ENCODE measurements at regions not wholly inside any gene's neighbourhood (a gene's known extent, or its start where the extent isn't known, plus 50 kb on each side); places are given as distances from the start of the nearest gene placed in this dataset.
"Not testable (repeated sequence)": the region's sequence is repeated elsewhere in the genome, so short reads cannot be mapped to it uniquely, and the experiment has no call there.

DNA sequence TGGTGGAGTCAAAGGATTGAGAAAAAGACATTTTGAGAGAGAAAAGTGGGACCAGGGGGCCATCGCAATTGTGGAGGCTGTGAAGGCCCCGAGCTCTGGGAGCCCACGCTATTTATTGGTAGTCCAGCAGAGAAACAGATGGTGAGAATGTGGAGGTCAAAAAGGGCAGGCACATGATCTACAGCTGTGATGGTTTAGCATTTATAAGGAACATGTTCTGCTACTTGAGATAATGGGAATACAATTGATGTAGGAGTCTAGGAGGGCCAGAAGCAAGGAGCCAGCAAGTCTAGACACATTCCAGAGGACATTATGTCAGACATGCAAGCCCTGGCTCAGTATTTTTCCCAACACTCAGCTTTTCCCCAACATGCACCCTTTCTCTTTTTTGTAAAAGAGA is 283.4 kb upstream of the MTPN start:
- H3K4me1 ChIP-seq (ENCODE audit: control insufficient read depth, extremely low read depth, insufficient read depth, low read length); H3K4me3 ChIP-seq (replicated peaks in 1 of 3; ENCODE audit: insufficient read depth in 1 of 3, low read depth in 1 of 3, low read length in 3 of 3); H3K79me2 ChIP-seq (ENCODE audit: control insufficient read depth, insufficient read depth, low read length); H3K9me3 ChIP-seq (replicated peaks; ENCODE audit: control insufficient read depth, insufficient read depth, low read length); intact Hi-C loops (cut with micrococcal nuclease); H3K36me3 ChIP-seq (ENCODE audit: control insufficient read depth in 2 of 2, extremely low read depth in 1 of 2, insufficient read depth in 2 of 2, low read length in 2 of 2); dilution Hi-C loops (cut with MboI; ENCODE audit: extremely low pct_ligation_motif_present, low sequenced_read_pairs); POLR2A ChIA-PET; H3K27me3 ChIP-seq (ENCODE audit: control insufficient read depth in 2 of 2, insufficient read depth in 2 of 2, low read length in 2 of 2); H2AFZ ChIP-seq (ENCODE audit: low read depth, low read length); H4K20me1 ChIP-seq (replicated peaks; ENCODE audit: control insufficient read depth, extremely low read depth, insufficient read depth, low read length); H3K9ac ChIP-seq (replicated peaks; ENCODE audit: extremely low read depth, insufficient read depth, low read length); FAIRE-seq; H3K4me2 ChIP-seq (ENCODE audit: insufficient read depth, low read length); H3K27ac ChIP-seq (ENCODE audit: insufficient read depth, low read depth, low read length); H3K9me1 ChIP-seq (replicated peaks; ENCODE audit: control insufficient read depth, extremely low read depth, insufficient read depth, low read length); DNase-seq (ENCODE audit: low read depth, low spot score); CTCF ChIA-PET; BruUV-seq (replicated peaks): not testable (repeated sequence)

DNA sequence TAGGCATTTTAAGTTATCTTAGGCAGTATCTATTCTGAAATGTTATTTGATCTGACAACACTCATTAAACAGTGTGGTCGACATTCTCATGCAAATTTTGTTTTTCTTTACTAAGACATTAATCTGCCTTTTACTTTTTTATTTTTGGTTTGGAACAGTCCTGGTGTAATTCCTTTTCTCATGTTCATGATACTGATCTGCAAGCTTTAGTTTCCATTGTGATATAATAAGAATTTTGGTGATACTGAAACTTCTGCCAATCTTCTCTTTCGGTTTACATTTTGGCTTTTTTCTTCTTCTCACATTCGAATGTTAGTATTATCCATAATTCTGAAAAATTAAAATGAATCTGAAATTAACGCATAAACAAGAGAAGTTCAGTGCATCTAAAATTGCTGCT is 281.9 kb upstream of the MTPN start:
- dilution Hi-C loops (cut with MboI; ENCODE audit: extremely low pct_ligation_motif_present, low sequenced_read_pairs): no loop called here
- no peaks in the 10 kb centered on the region for H3K4me1 ChIP-seq (ENCODE audit: control insufficient read depth, extremely low read depth, insufficient read depth, low read length)
- H4K20me1 ChIP-seq (replicated peaks; ENCODE audit: control insufficient read depth, extremely low read depth, insufficient read depth, low read length): no peaks in the 10 kb centered on the region
- no peaks in the 10 kb centered on the region for H3K79me2 ChIP-seq (ENCODE audit: control insufficient read depth, insufficient read depth, low read length)
- H3K4me2 ChIP-seq (ENCODE audit: insufficient read depth, low read length): no peak overlapping the region
- ChIA-PET POLR2A (no interaction called here), CTCF (no interaction called here)
- no peak overlapping the region for H2AFZ ChIP-seq (ENCODE audit: low read depth, low read length)
- intact Hi-C loops (cut with micrococcal nuclease): no loop called here
- no peak overlapping the region for H3K27ac ChIP-seq (ENCODE audit: insufficient read depth, low read depth, low read length)
- H3K9ac ChIP-seq (replicated peaks; ENCODE audit: extremely low read depth, insufficient read depth, low read length): no peak overlapping the region
- no peaks in the 10 kb centered on the region for H3K36me3 ChIP-seq (ENCODE audit: control insufficient read depth in 2 of 2, extremely low read depth in 1 of 2, insufficient read depth in 2 of 2, low read length in 2 of 2)
- FAIRE-seq (no peak), DNase-seq (ENCODE audit: low read depth, low spot score) (no peak)
- no peak overlapping the region for H3K4me3 ChIP-seq (replicated peaks in 1 of 3; ENCODE audit: insufficient read depth in 1 of 3, low read depth in 1 of 3, low read length in 3 of 3)
- TF ChIP-seq POLR2A (IDR thresholded peaks at IDR 0.05; ENCODE audit: low read depth, low read length) (no peak), CTCF (IDR thresholded peaks at IDR 0.05; ENCODE audit: extremely low read depth in 1 of 2, insufficient read depth in 1 of 2, low read depth in 1 of 2, low read length in 2 of 2) (no peak), MAX (IDR thresholded peaks at IDR 0.05; ENCODE audit: insufficient read depth, insufficient read length) (no peak), GATA2 (IDR thresholded peaks at IDR 0.05; ENCODE audit: insufficient read depth, insufficient read length, low read depth, low read length) (no peak), MYC (IDR thresholded peaks at IDR 0.05; ENCODE audit: low read depth, low read length) (no peak), JUN (IDR thresholded peaks at IDR 0.05; ENCODE audit: borderline replicate concordance, insufficient read depth, insufficient read length, low read depth) (no peak), FOS (IDR thresholded peaks at IDR 0.05; ENCODE audit: borderline replicate concordance, insufficient read depth, low read length) (no peak), EZH2 (IDR thresholded peaks at IDR 0.05; ENCODE audit: borderline replicate concordance, low read depth, low read length, severe bottlenecking) (no peak), POLR2AphosphoS5 (IDR thresholded peaks at IDR 0.05; ENCODE audit: insufficient read depth, low read depth, low read length) (no peak)
- no peaks in the 10 kb centered on the region for H3K9me1 ChIP-seq (replicated peaks; ENCODE audit: control insufficient read depth, extremely low read depth, insufficient read depth, low read length)
- H3K9me3 ChIP-seq (replicated peaks; ENCODE audit: control insufficient read depth, insufficient read depth, low read length): no peaks in the 10 kb centered on the region
- H3K27me3 ChIP-seq (ENCODE audit: control insufficient read depth in 2 of 2, insufficient read depth in 2 of 2, low read length in 2 of 2): no peaks in the 10 kb centered on the region
- BruUV-seq (replicated peaks): no TSS peak

All from endothelial cell of umbilical vein (primary cell).